ENCODE measurements at regions not wholly inside any gene's neighbourhood (a gene's known extent, or its start where the extent isn't known, plus 50 kb on each side); places are given as distances from the start of the nearest gene placed in this dataset.

DNA sequence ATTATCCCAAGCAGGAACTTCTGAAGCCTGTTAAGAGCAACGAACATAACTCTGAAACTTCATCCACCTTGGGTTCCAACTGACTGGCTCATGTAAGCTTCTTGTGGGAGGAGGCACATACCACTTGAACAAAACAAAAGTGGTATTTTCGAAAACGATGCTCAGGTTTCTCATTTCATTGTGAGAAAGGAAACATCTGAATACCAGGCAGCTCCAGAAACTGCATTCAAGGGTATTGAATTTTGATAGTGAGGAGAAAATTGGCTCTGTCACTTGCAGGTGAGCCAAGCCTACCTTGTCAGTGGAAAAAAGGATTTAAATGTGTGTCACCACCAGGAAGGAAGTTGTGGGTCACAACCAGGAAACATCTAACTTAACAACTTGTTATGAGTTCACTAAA lies 218.1 kb upstream of the SATB1 start:
- no peak for TF ChIP-seq POLR2A (IDR thresholded peaks at IDR 0.05; ENCODE audit: extremely low read depth, insufficient read length)
- TF ChIP-seq, protein P1, sequence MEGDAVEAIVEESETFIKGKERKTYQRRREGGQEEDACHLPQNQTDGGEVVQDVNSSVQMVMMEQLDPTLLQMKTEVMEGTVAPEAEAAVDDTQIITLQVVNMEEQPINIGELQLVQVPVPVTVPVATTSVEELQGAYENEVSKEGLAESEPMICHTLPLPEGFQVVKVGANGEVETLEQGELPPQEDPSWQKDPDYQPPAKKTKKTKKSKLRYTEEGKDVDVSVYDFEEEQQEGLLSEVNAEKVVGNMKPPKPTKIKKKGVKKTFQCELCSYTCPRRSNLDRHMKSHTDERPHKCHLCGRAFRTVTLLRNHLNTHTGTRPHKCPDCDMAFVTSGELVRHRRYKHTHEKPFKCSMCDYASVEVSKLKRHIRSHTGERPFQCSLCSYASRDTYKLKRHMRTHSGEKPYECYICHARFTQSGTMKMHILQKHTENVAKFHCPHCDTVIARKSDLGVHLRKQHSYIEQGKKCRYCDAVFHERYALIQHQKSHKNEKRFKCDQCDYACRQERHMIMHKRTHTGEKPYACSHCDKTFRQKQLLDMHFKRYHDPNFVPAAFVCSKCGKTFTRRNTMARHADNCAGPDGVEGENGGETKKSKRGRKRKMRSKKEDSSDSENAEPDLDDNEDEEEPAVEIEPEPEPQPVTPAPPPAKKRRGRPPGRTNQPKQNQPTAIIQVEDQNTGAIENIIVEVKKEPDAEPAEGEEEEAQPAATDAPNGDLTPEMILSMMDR (IDR thresholded peaks at IDR 0.05; ENCODE audit: low read depth, low read length) = no peak
- TF ChIP-seq, protein P2, sequence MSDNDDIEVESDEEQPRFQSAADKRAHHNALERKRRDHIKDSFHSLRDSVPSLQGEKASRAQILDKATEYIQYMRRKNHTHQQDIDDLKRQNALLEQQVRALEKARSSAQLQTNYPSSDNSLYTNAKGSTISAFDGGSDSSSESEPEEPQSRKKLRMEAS (IDR thresholded peaks at IDR 0.05; ENCODE audit: low read depth, low read length) = no peak
- no peak for TF ChIP-seq MYC (IDR thresholded peaks at IDR 0.05; ENCODE audit: low read depth, low read length)

All from NB4 (cell line).